Fibroblast of lung (primary cell): ENCODE measurements at regions not wholly inside any gene's neighbourhood (a gene's known extent, or its start where the extent isn't known, plus 50 kb on each side); places are given as distances from the start of the nearest gene placed in this dataset.

Source experiments
- DNase-seq, 2 donors: peaks; one replicate each; pipeline versions ENCODE4 v3.0.0 to v3.0.0-alpha.2; 2010; ENCODE audit warnings: low read depth in 2 of 2
- H2AFZ ChIP-seq: 2 replicates; pipeline ENCODE4 v1.5.1; 2012; ENCODE audit warnings: low read length, control low read depth, inconsistent platforms
- H3K27ac ChIP-seq: 2 replicates; pipeline ENCODE4 v1.5.1; 2011; ENCODE audit warnings: low read length, control low read depth; ENCODE audit not compliant: insufficient read depth
- H3K27me3 ChIP-seq: 2 replicates; pipeline ENCODE4 v1.5.1; 2011; ENCODE audit warnings: mild to moderate bottlenecking, low read length; ENCODE audit not compliant: control insufficient read depth, insufficient read depth
- H3K36me3 ChIP-seq: 2 replicates; pipeline ENCODE4 v1.5.1; 2011; ENCODE audit warnings: low read length; ENCODE audit not compliant: control insufficient read depth, insufficient read depth
- H3K4me1 ChIP-seq: 2 replicates; pipeline ENCODE4 v1.5.1; 2011; ENCODE audit warnings: low read length; ENCODE audit not compliant: control insufficient read depth, insufficient read depth; ENCODE audit errors: extremely low read depth
- H3K4me2 ChIP-seq: 2 replicates; pipeline ENCODE4 v1.5.1; 2011; ENCODE audit warnings: low read length, control low read depth; ENCODE audit not compliant: insufficient read depth; ENCODE audit errors: extremely low read depth
- H3K4me3 ChIP-seq, 4 experiments: fragments of 200-600 bp in 1 of 4; sonication (generic) in 1 of 4; replicated peaks in 1 of 4; 2 replicates each; pipeline ENCODE4 v1.5.1; 2011 to 2016; ENCODE audit warnings: low read length in 4 of 4, low read depth in 3 of 4, mild to moderate bottlenecking in 3 of 4, control low read depth in 2 of 4, inconsistent platforms in 1 of 4, mixed read lengths in 1 of 4; ENCODE audit not compliant: insufficient read depth in 1 of 4; ENCODE audit errors: control extremely low read depth in 1 of 4
- H3K79me2 ChIP-seq: 2 replicates; pipeline ENCODE4 v1.5.1; 2012; ENCODE audit warnings: mild to moderate bottlenecking, low read length, inconsistent platforms; ENCODE audit not compliant: control insufficient read depth, insufficient read depth
- H3K9ac ChIP-seq: 2 replicates; pipeline ENCODE4 v1.5.1; 2011; ENCODE audit warnings: mild to moderate bottlenecking, low read length, control low read depth; ENCODE audit not compliant: insufficient read depth
- H3K9me3 ChIP-seq: 2 replicates; pipeline ENCODE4 v1.5.1; 2012; ENCODE audit warnings: low read depth, low read length; ENCODE audit not compliant: control insufficient read depth, insufficient read depth
- H4K20me1 ChIP-seq: 2 replicates; pipeline ENCODE4 v1.5.1; 2011; ENCODE audit warnings: low read length; ENCODE audit not compliant: control insufficient read depth, insufficient read depth; ENCODE audit errors: extremely low read depth
- CTCF ChIP-seq, 2 donors: IDR thresholded peaks in 1 of 2; conservative IDR thresholded peaks in 1 of 2; 1 replicate in 1 of 2; 2 replicates in 1 of 2; pipeline ENCODE4 v1.5.1; 2011 to 2012; ENCODE audit warnings: low read length in 2 of 2, control low read depth in 1 of 2, inconsistent platforms in 1 of 2, low read depth in 1 of 2, mild to moderate bottlenecking in 1 of 2
- EZH2 ChIP-seq: IDR thresholded peaks from 2 replicates; pipeline ENCODE4 v1.5.1; 2012; ENCODE audit warnings: low read length, control low read depth, mild to moderate bottlenecking; ENCODE audit errors: missing control alignments

- Histone ChIP-seq H3K4me1 (no peaks in the 10 kb centered on the region), H3K9me3 (no peaks in the 10 kb centered on the region), H3K79me2 (no peaks in the 10 kb centered on the region), H3K36me3 (no peaks in the 10 kb centered on the region), H4K20me1 (no peaks in the 10 kb centered on the region), H3K9ac (no peak overlapping the region), H2AFZ (no peak overlapping the region), H3K27me3 (no peaks in the 10 kb centered on the region), H3K27ac (no peak overlapping the region), H3K4me3 (no peak overlapping the region), H3K4me2 (no peak overlapping the region)
- TF ChIP-seq CTCF (conservative IDR thresholded peaks at IDR 0.05 in 1 of 2, IDR thresholded peaks at IDR 0.05 in 1 of 2; ENCODE audit: low read depth in 1 of 2, low read length in 2 of 2), result no peak
- no peak for TF ChIP-seq EZH2
- DNase-seq, result no peak
These were observed 385.2 kb downstream of the NUF2 start for GRCh38 chr1:163706915-163707314.

- no peak overlapping the region for H3K4me3 ChIP-seq
- no peaks in the 10 kb centered on the region for H3K79me2 ChIP-seq
- H4K20me1 ChIP-seq, result no peaks in the 10 kb centered on the region
- no peak overlapping the region for H3K9ac ChIP-seq
- no peaks in the 10 kb centered on the region for H3K36me3 ChIP-seq
- H3K4me2 ChIP-seq, result no peak overlapping the region
- no peak overlapping the region for H2AFZ ChIP-seq
- no peak overlapping the region for H3K27ac ChIP-seq
- H3K27me3 ChIP-seq, result no peaks in the 10 kb centered on the region
- no peaks in the 10 kb centered on the region for H3K9me3 ChIP-seq
- H3K4me1 ChIP-seq, result no peaks in the 10 kb centered on the region
- TF ChIP-seq CTCF (conservative IDR thresholded peaks at IDR 0.05 in 1 of 2, IDR thresholded peaks at IDR 0.05 in 1 of 2; ENCODE audit: low read depth in 1 of 2, low read length in 2 of 2) (no peak), EZH2 (no peak)
- DNase-seq, result peak in 1 of 2 donors; percentile 5
These were observed 387.9 kb downstream of the NUF2 start for GRCh38 chr1:163709636-163710035.

GRCh38 chr1:163712321-163712720, 390.6 kb downstream of the NUF2 start:
- no peaks in the 10 kb centered on the region for H3K9me3 ChIP-seq
- no peak overlapping the region for H3K9ac ChIP-seq
- H3K4me2 ChIP-seq, result no peak overlapping the region
- H3K27me3 ChIP-seq, result no peaks in the 10 kb centered on the region
- no peaks in the 10 kb centered on the region for H3K79me2 ChIP-seq
- H4K20me1 ChIP-seq, result no peaks in the 10 kb centered on the region
- no peak for DNase-seq
- no peak for TF ChIP-seq CTCF (conservative IDR thresholded peaks at IDR 0.05 in 1 of 2, IDR thresholded peaks at IDR 0.05 in 1 of 2; ENCODE audit: low read depth in 1 of 2, low read length in 2 of 2)
- TF ChIP-seq EZH2, result no peak
- H3K4me1 ChIP-seq, result no peaks in the 10 kb centered on the region
- H3K27ac ChIP-seq, result no peak overlapping the region
- no peak overlapping the region for H2AFZ ChIP-seq
- no peak overlapping the region for H3K4me3 ChIP-seq
- H3K36me3 ChIP-seq, result no peaks in the 10 kb centered on the region
